ENCODE measurements at regions not wholly inside any gene's neighbourhood (a gene's known extent, or its start where the extent isn't known, plus 50 kb on each side); places are given as distances from the start of the nearest gene placed in this dataset.

GRCh38 chr1:30475966-30476365 lies 247.4 kb downstream of the MATN1 start:
- TF ChIP-seq EZH2 (IDR thresholded peaks at IDR 0.05) (no peak), EZH2phosphoT487 (IDR thresholded peaks at IDR 0.05) (no peak), CTCF (IDR thresholded peaks at IDR 0.05) (no peak)
- Histone ChIP-seq H3K36me3 (no peaks in the 10 kb centered on the region), H3K4me2 (no peak overlapping the region), H3K79me2 (ENCODE audit: low read depth) (no peaks in the 10 kb centered on the region), H2AFZ (replicated peaks) (no peak overlapping the region), H3K27ac (no peak overlapping the region), H3K9me3 (ENCODE audit: low read depth) (no peaks in the 10 kb centered on the region), H3K27me3 (no peaks in the 10 kb centered on the region), H3K4me3 (no peak overlapping the region), H3F3A (ENCODE audit: low read depth) (no peaks in the 10 kb centered on the region), H4K20me1 (ENCODE audit: low read depth) (no peaks in the 10 kb centered on the region), H3K4me1 (no peaks in the 10 kb centered on the region), H3K9ac (no peak overlapping the region)
- peaks cover 10% of the 10 kb centered on the region for H3K9me3 Mint-ChIP-seq
- H3K27me3 Mint-ChIP-seq (ENCODE audit: insufficient read depth, low read depth), result peaks cover 8% of the 10 kb centered on the region
- no peak overlapping the region for H3K27ac Mint-ChIP-seq
- no peaks in the 10 kb centered on the region for H3K4me1 Mint-ChIP-seq
- H3K4me3 Mint-ChIP-seq, result no peak overlapping the region
- DNase-seq (ENCODE audit: low spot score), result no peak
- no peaks in the 10 kb centered on the region for H3K36me3 Mint-ChIP-seq

GRCh38 chr1:30475201-30475600 lies 248.2 kb downstream of the MATN1 start:
- H3K9me3 Mint-ChIP-seq, result peaks cover 4% of the 10 kb centered on the region
- H3K27ac ChIP-seq, result no peak overlapping the region
- no peak overlapping the region for H3K4me3 Mint-ChIP-seq
- no peak overlapping the region for H3K4me2 ChIP-seq
- no peaks in the 10 kb centered on the region for H3K9me3 ChIP-seq (ENCODE audit: low read depth)
- DNase-seq (ENCODE audit: low spot score), result no peak
- H3K9ac ChIP-seq, result no peak overlapping the region
- H3K36me3 Mint-ChIP-seq, result no peaks in the 10 kb centered on the region
- H3K4me1 ChIP-seq, result no peaks in the 10 kb centered on the region
- no peaks in the 10 kb centered on the region for H3K4me1 Mint-ChIP-seq
- H3K27ac Mint-ChIP-seq, result no peak overlapping the region
- no peaks in the 10 kb centered on the region for H3K27me3 ChIP-seq
- H3K4me3 ChIP-seq, result no peak overlapping the region
- H3K36me3 ChIP-seq, result no peaks in the 10 kb centered on the region
- no peaks in the 10 kb centered on the region for H4K20me1 ChIP-seq (ENCODE audit: low read depth)
- no peaks in the 10 kb centered on the region for H3F3A ChIP-seq (ENCODE audit: low read depth)
- H2AFZ ChIP-seq (replicated peaks), result no peak overlapping the region
- TF ChIP-seq EZH2phosphoT487 (IDR thresholded peaks at IDR 0.05) (no peak), CTCF (IDR thresholded peaks at IDR 0.05) (no peak), EZH2 (IDR thresholded peaks at IDR 0.05) (no peak)
- H3K27me3 Mint-ChIP-seq (ENCODE audit: insufficient read depth, low read depth), result peaks cover 8% of the 10 kb centered on the region
- H3K79me2 ChIP-seq (ENCODE audit: low read depth), result no peaks in the 10 kb centered on the region

- Mint-ChIP-seq H3K9me3 (peaks cover 2% of the 10 kb centered on the region), H3K4me3 (no peak overlapping the region), H3K36me3 (no peaks in the 10 kb centered on the region), H3K27ac (peak overlapping the region; percentile 23), H3K27me3 (ENCODE audit: insufficient read depth, low read depth) (peaks cover 6% of the 10 kb centered on the region), H3K4me1 (no peaks in the 10 kb centered on the region)
- H4K20me1 ChIP-seq (ENCODE audit: low read depth), result no peaks in the 10 kb centered on the region
- no peaks in the 10 kb centered on the region for H3K4me1 ChIP-seq
- no peak overlapping the region for H2AFZ ChIP-seq (replicated peaks)
- H3K36me3 ChIP-seq, result no peaks in the 10 kb centered on the region
- H3K9me3 ChIP-seq (ENCODE audit: low read depth), result no peaks in the 10 kb centered on the region
- H3K27ac ChIP-seq, result no peak overlapping the region
- H3K27me3 ChIP-seq, result no peaks in the 10 kb centered on the region
- TF ChIP-seq EZH2 (IDR thresholded peaks at IDR 0.05) (no peak), EZH2phosphoT487 (IDR thresholded peaks at IDR 0.05) (no peak), CTCF (IDR thresholded peaks at IDR 0.05) (no peak)
- no peak overlapping the region for H3K9ac ChIP-seq
- no peak overlapping the region for H3K4me2 ChIP-seq
- DNase-seq (ENCODE audit: low spot score), result no peak
- no peaks in the 10 kb centered on the region for H3F3A ChIP-seq (ENCODE audit: low read depth)
- no peaks in the 10 kb centered on the region for H3K79me2 ChIP-seq (ENCODE audit: low read depth)
- H3K4me3 ChIP-seq, result no peak overlapping the region
These were observed 248.6 kb downstream of the MATN1 start for GRCh38 chr1:30474818-30475200.

Measured in neural progenitor cell (in vitro differentiated cells).